ENCODE measurements at regions not wholly inside any gene's neighbourhood (a gene's known extent, or its start where the extent isn't known, plus 50 kb on each side); places are given as distances from the start of the nearest gene placed in this dataset.
A peak's percentile ranks its signal among the peaks of the same experiment; 100 is the strongest.

DNA sequence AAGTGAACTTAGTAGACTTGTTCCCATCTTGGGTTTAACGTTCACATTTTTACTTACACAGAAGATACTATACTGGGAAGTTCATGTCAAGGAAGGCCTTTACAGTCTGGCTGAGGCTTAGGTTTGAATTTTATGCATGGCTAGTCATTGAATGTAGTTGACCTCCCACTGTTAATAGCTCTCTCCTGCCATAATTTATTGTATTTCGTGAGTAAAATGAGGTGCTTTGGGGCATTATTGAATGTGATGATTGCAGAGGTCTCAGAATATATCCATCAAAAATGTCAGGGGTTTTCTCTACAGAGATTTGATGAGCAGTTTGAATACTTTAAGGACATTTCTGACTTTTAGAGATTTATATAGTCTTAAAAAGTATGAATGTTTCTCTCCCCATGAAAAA is 356.6 kb upstream of the GRM7 start:
- Histone ChIP-seq H3K4me3 (no peak overlapping the region), H3K27me3 (no peaks in the 10 kb centered on the region), H3K9me3 (no peaks in the 10 kb centered on the region), H3K4me1 (no peaks in the 10 kb centered on the region), H3K27ac (no peak overlapping the region), H3K36me3 (ENCODE audit: low read depth, missing control alignments) (no peaks in the 10 kb centered on the region)
- 66 to 72% methylated on average over 2 of the region's 2 CpGs for WGBS, 2 donors
- no peak for DNase-seq
- TF ChIP-seq POLR2A (IDR thresholded peaks at IDR 0.05): no peak
- TF ChIP-seq, protein P1, sequence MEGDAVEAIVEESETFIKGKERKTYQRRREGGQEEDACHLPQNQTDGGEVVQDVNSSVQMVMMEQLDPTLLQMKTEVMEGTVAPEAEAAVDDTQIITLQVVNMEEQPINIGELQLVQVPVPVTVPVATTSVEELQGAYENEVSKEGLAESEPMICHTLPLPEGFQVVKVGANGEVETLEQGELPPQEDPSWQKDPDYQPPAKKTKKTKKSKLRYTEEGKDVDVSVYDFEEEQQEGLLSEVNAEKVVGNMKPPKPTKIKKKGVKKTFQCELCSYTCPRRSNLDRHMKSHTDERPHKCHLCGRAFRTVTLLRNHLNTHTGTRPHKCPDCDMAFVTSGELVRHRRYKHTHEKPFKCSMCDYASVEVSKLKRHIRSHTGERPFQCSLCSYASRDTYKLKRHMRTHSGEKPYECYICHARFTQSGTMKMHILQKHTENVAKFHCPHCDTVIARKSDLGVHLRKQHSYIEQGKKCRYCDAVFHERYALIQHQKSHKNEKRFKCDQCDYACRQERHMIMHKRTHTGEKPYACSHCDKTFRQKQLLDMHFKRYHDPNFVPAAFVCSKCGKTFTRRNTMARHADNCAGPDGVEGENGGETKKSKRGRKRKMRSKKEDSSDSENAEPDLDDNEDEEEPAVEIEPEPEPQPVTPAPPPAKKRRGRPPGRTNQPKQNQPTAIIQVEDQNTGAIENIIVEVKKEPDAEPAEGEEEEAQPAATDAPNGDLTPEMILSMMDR (IDR thresholded peaks at IDR 0.05): no peak
- intact Hi-C loops (cut with DNase I; ENCODE audit: low total_unique reads): no loop called here

DNA sequence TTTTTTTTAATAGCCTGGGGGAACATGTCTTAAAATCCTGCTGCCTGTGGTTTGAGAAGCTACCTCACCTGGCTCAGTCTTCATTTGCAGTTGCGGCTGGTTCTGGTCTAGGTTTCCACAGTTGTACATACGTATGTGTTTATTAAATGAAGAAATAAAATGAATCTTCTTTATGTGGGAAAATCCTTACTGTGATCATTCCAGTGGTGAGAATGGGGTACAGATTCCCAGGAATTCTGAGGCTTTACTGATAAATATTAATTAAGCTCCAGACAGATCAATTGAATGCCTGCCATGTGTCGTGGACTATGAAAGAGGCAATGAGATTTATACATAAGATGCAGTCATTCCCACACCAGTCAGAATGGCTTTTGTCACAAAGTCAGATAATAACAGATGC is 356.1 kb upstream of the GRM7 start:
- no peak overlapping the region for H3K4me3 ChIP-seq
- DNase-seq: no peak
- H3K27me3 ChIP-seq: no peaks in the 10 kb centered on the region
- no peak overlapping the region for H3K27ac ChIP-seq
- no peaks in the 10 kb centered on the region for H3K9me3 ChIP-seq
- TF ChIP-seq, protein P1 (IDR thresholded peaks at IDR 0.05): no peak
- no peak for TF ChIP-seq POLR2A (IDR thresholded peaks at IDR 0.05)
- intact Hi-C loops (cut with DNase I; ENCODE audit: low total_unique reads): no loop called here
- WGBS, 2 donors: 91 to 93% methylated on average over 3 of the region's 3 CpGs
- H3K4me1 ChIP-seq: no peaks in the 10 kb centered on the region
- H3K36me3 ChIP-seq (ENCODE audit: low read depth, missing control alignments): no peaks in the 10 kb centered on the region

DNA sequence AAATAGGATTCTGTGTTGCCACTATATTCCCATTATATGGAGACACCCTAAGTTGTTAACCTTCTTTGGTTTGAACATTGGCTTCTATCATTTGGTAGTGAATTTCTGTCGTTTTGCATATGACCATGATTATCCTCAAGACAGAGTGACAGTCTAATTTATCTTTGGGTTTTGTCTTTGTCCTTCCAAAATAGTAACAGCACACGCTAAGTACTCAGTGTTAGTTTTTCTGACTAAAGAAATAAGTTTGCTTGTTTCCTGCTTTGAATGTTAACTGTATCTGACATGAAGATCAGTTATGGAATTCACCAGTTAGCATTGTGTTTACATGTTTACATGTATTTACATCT is 352.5 kb upstream of the GRM7 start:
- intact Hi-C loops (cut with DNase I; ENCODE audit: low total_unique reads): no loop called here
- Histone ChIP-seq H3K9me3 (no peaks in the 10 kb centered on the region), H3K27me3 (no peaks in the 10 kb centered on the region), H3K4me1 (no peaks in the 10 kb centered on the region), H3K36me3 (ENCODE audit: low read depth, missing control alignments) (no peaks in the 10 kb centered on the region), H3K27ac (no peak overlapping the region), H3K4me3 (peak overlapping the region in 1 of 2 donors; percentile 37)
- no peak for TF ChIP-seq POLR2A (IDR thresholded peaks at IDR 0.05)
- TF ChIP-seq, protein P1 (IDR thresholded peaks at IDR 0.05): no peak
- no peak for DNase-seq
- WGBS, 2 donors: 41 to 50% methylated on average over 2 of the region's 2 CpGs

DNA sequence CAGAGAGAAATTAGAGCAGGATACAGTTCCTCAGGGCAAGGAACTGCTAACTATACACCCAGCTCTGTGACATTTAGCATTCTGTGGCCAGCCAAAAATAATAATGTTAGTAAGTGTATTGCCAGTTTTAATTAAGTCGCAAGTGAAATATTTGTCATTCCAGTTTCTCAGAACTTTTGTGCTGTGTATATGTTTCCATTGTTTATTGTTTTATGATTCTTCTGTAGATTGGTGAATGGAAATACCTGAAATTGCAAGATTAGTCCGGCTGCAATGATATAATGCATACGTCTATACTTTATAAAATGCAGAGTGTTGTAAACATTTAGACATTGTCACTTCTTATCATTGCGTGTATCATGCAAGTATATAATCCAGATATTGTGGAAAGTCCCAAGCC is 351.3 kb upstream of the GRM7 start:
- intact Hi-C loops (cut with DNase I; ENCODE audit: low total_unique reads): no loop called here
- TF ChIP-seq, protein P1 (IDR thresholded peaks at IDR 0.05): no peak
- TF ChIP-seq POLR2A (IDR thresholded peaks at IDR 0.05): no peak
- H3K4me1 ChIP-seq: no peaks in the 10 kb centered on the region
- no peak overlapping the region for H3K27ac ChIP-seq
- H3K4me3 ChIP-seq: no peak overlapping the region
- H3K36me3 ChIP-seq (ENCODE audit: low read depth, missing control alignments): no peaks in the 10 kb centered on the region
- DNase-seq: no peak
- H3K27me3 ChIP-seq: no peaks in the 10 kb centered on the region
- H3K9me3 ChIP-seq: no peaks in the 10 kb centered on the region
- 80 to 82% methylated on average over 4 of the region's 4 CpGs for WGBS, 2 donors

DNA sequence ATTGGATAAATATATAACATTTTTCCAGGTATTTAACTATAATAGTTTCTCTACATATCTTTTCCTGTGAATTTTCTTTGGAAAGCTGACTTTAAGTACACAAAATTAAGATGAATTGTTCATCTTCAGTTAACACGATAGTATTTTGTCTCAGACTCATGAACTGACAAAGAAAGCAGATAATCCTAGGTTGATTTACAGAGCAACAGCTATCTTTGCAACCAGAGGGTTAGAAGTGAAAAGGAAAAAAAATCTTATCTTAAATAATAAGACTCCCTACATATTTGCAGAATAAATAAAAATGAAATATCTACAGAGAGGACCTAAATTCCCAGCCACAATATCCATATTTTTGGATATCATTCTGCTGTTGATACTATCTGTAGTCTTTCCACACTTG is 350.2 kb upstream of the GRM7 start:
- Histone ChIP-seq H3K9me3 (no peaks in the 10 kb centered on the region), H3K4me1 (no peaks in the 10 kb centered on the region), H3K36me3 (ENCODE audit: low read depth, missing control alignments) (no peaks in the 10 kb centered on the region), H3K27me3 (no peaks in the 10 kb centered on the region), H3K4me3 (no peak overlapping the region), H3K27ac (no peak overlapping the region)
- WGBS, 2 donors: 53 to 56% methylated on average over 1 of the region's 1 CpG
- intact Hi-C loops (cut with DNase I; ENCODE audit: low total_unique reads): no loop called here
- TF ChIP-seq, protein P1 (IDR thresholded peaks at IDR 0.05): no peak
- TF ChIP-seq POLR2A (IDR thresholded peaks at IDR 0.05): no peak
- DNase-seq: no peak

Data from testis (tissue), 2 donors.